HG03025 (cell line): ENCODE measurements at regions not wholly inside any gene's neighbourhood (a gene's known extent, or its start where the extent isn't known, plus 50 kb on each side); places are given as distances from the start of the nearest gene placed in this dataset.
"Not testable (repeated sequence)": the region's sequence is repeated elsewhere in the genome, so short reads cannot be mapped to it uniquely, and the experiment has no call there.

ENCODE experiments used
- ATAC-seq: cut with Tn5 transposase; IDR thresholded peaks from one replicate; pipeline ENCODE4 v1.9.1; 2021; ENCODE audit warnings: mild to moderate bottlenecking, moderate library complexity; ENCODE audit not compliant: unreplicated experiment, low FRiP score

DNA sequence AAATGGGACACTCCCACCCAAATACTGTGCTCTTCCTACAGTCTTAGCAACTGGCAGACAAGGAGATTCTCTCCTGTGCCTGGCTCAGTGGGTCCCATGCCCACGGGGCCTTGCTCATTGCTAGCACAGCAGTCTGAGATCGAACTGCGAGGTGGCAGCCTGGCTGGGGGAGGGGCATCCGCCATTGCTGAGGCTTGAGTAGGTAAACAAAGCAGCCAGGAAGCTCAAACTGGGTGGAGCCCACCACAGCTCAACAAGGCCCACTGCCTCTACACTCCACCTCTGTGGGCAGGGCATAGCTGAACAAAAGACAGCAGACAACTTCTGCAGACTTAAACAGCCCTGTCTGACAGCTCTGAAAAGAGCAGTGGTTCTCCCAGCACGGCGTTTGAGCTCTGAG is 174.8 kb downstream of the COL12A1 start:
- ATAC-seq, result not testable (repeated sequence)

DNA sequence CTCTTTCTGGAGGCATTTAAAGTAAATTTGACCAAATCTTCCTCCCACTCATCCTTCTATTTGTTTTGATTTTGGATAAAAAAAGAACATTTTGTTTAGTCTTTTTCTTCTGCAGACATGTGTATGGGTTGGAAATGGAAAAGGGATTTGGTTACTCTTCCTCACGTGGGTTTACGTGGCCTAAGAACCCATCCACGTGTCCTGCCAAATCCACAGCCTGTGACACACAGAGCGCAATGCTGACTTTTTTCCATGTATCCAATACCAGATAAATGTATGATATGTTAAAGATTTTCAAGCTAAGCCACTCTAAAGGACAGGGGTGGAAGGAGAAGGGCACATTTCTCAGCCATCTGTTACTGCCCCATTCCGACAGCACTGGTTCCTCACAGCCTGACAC is 176.5 kb downstream of the COL12A1 start:
- no peak for ATAC-seq

DNA sequence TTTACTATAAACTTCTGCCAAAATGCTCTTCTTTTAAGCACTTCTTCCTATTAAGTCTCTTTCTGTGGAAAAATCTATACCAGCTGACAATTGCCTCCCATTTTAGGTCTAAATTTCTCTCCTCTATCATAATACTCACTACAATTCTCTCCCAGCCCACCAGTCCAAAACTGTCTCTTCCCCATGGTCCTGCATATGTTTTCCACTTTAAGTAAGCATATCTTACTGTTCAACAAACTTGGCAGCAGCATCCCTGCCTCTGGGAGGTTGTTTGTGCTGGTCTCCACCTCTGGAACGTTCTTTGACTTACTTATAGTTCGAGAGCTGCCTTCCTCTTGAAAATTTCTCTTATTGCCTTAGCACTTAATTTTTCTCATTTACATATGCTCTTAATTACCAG is 180.5 kb downstream of the COL12A1 start:
- ATAC-seq, result no peak

DNA sequence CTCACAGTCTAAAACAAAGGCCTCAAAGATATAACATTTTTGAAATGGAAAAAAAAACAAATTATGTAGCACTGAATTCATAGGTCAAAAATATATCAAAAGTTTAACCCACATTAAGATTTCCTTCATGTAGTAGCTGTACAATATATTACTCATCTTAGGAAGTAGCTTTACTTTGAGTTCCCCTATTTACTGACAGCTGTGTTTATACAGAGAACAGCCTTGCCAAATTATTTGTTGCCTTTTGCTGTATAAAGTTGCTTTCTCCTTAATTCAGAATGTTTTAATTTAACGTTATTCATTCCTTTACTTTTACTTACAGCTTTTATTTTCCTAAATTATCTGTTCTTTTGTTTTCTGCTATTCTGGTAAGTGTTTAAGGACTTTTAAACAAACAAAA is 181.0 kb downstream of the COL12A1 start:
- ATAC-seq, result no peak

DNA sequence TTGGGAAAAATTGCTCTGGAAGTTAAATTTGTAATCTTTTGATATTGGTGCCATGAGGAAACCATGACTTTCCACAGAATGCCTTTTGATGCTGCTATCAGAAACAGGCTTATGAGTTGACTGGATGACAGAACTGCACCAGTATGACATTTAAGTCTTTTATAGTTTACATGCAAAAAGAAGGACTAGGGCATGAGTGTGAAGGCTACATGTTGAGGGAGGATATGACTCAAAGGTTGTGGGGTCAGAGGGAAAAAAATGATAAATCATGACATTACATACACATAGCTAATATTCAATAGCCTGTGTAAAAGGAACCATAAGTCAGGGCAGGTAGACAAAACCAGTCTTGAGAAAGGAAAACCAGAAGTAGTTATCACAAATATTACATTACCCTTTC is 182.2 kb downstream of the COL12A1 start:
- ATAC-seq, result no peak

DNA sequence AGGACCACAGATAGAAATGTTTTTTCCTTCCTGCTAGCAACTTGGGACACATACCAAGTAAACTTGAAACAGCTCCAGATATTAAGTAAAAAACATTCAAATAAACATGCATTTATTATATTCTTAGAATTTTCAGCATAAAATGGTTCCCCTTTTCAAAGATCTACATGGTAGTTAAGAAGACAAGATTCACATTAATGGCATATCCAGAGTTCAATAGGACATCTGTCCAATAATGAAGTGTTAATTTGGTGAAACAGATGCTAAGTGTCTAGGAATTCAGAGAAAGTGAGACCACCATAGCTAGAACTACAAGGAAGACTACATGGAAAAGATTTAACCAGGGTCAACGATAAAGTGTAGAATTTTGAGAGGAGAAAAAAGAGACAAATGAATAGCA is 184.9 kb downstream of the COL12A1 start:
- no peak for ATAC-seq

DNA sequence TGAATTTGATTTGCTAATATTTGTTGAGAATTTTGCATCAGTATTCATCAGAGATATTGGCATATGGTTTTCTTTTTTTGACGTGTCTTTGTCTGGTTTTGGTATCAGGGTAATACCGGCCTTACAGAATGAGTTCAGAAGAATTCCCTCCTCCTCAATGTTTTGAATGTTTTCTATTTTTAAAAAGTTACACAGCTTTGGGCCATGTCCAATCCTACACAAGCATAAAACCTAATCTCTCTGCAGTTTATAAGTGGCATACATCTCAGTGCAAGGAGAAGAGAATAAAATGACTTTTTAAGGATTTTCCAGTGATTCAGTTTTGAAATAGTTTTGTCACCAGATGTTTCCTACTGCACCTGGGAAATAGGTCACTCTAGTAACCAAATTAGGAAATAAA is 185.5 kb downstream of the COL12A1 start:
- ATAC-seq, result no peak

DNA sequence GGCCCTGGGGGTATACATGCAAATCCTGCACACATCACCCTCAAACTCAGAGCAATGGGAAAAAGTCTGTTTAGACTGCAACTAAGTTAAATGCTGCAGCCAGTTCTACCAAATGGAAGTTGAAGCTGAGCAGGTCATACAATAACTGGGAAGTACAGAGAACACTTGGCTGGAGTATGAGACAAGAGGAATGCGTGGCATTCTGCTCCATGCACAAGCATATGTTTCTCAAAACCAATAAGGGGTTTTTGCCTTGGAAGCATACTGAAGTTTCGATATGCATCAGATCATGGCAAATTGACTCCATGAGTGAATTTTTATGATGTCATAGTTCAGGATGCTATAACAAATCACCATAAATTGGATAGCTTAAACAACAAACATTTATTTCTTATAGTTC is 193.8 kb downstream of the COL12A1 start:
- no peak for ATAC-seq

DNA sequence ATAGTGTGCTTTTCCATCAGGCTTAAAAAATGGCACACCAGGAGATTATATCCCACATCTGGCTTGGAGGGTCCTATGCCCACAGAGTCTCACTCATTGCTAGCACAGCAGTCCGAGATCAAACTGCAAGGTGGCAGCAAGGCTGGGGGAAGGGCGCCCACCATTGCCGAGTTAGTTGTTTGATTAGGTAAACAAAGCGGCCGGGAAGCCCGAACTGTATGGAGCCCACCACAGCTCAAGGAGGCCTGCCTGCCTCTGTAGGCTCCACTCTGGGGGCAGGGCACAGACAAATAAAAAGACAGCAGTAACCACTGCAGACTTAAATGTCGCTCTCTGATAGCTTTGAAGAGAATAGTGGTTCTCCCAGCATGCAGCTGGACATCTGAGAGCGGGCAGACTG is 201.9 kb downstream of the COL12A1 start:
- ATAC-seq, result not testable (repeated sequence)

DNA sequence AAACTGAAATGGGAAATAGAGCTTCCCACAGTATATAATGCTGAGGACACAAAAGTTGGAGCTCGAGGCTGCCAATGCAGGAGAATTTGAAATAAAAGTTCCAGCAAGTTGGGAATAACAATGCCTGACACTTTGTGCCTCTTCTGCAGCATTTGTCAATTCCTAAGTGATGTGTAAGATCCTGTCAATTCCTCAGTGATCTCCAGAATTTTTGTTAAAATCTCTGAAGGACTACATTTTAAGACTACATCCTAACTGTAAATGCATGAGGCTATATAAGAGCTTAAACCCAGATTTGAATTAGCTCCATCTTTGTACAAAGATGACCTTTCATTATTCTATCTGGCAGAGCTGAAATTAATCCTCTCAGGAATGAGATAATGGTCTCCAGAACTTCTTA is 208.2 kb downstream of the COL12A1 start:
- ATAC-seq, result no peak

DNA sequence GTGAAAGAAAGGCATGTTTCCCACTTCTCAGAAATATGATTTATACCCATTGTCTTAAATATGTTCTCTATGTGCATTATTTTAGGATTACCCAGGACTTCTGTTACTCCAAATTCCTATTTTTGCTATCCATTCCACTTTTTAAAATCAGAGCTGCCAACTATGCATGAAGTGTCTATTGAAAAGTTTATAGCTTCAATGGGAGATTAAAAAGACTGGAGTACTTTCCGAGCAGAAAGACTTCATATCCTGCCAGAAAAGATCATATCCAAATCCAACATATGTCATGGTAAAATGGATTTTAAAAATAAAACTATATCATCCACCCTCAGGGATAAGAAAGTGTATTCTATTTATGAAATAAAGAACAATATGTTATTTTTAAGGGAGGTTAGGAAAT is 212.7 kb downstream of the COL12A1 start:
- no peak for ATAC-seq

DNA sequence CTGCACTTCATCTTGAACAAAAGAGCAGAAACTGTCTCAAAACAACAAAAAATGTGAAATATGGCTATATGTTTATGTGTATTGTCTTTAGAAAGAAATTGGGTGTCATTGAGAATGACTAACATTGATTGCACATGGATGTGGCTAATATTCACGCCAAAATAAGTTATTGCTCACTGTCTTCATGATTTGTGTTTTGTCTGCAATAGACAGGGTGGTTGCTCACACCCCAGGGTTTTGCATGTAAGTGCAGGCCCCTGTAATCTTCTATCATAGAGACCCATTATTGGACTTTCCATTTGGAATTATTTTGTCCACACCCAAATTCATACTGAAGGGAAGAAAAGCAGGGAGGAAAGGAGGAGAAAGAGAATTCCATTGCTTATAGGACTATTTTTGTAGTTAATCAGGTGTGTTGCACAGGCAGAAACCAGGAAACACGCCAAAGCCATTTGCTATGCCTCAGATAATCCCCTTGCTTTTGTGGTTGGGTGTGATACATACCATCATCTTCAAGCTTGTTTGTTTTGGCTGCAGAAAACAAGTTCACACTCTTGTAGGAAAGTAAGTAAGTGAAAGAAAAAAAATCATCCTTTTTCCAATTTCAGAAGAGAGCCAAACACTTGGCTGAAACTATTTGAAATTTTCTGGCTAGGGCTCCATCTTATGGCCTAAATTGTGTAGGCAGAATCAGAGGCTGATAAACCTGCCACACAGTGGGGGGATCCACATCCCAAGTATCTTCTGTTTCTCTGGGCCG is 214.1 kb downstream of the COL12A1 start:
- ATAC-seq, result no peak

DNA sequence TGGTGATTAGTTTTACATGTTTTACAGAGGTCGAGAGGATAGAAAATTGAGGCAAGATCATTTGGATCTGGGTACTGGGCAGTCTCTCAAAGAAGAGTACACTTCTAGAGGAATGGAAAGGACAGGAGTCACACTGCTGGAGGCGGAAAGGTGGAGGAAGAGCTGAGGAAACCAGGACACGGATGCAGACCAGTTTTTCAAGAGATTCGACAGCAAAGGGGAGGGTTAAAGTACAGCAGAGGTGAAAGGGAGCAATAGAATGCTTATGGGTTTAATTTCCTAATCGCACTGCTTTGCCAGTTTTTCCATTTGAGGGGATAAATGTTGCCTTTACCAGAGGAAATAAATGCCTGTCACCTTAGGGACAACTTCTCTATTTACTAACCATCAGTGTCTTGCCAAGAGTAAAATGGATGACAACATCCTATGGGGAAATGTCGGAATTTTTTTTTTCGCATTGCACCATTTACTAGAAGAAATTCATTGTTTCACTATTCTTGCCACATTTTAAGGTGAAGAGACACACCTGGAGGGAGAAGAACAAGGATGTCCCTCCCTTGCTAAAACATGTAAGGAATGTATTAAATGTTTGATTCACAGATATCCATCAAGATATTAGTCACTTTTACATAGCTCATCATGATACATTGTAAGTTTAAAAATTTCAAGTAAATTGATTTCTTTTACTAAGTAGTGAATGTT is 226.6 kb downstream of the COL12A1 start:
- ATAC-seq, result no peak

DNA sequence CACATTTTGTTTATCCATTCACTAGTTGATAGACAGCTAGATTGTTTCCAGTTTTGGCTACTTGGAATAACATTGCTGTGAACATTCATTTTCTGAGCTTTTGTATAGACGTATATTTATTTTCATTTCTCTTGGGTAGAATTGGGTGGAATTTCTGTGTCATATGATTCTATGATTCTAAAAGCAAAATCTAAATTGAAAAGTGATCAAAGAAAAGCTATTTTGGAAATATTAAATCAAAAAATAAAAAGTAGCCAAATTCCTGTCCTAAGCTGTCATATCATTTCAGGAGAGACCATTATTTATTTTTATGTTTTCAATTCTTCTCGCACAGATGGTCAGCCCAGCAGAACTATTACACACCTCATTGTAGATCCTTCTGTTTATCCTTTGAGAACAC is 229.2 kb downstream of the COL12A1 start:
- ATAC-seq, result no peak

DNA sequence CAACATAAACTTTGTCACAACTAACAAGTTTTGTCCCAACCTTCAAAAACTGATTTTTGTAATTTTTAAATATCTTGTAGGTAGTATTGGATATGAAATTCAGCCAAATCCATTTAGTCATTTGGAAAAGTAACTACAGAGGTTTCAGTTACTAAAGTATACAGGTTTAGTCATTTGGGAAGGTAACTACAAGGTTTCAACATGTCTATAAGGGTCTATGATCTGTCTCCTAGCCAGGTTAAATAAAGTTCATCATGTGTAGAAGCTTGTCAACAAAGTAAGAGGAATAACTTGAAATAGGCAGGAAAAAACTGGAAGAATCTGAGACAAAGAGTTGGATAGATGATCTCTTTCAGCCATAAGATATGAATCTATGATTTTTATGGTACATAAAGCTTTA is 229.8 kb downstream of the COL12A1 start:
- ATAC-seq, result no peak

DNA sequence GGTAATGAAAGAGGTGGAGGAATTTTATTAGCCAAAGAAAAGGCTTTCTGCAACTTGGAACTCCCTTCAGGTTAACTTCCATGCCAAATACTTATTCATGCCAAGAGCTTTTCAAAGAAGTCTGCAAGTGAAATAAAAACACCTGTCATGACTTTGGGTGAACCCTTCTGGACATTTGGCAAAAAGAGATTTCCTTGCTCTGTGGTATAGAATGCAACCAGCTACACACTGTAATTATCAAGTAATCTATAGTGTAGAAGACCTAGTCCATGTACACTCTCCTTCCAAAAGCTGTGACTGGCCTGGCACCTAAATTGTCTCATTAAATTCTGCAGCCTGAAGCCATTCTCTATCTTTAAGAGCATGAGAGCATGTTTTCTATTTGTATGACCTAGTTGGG is 232.3 kb downstream of the COL12A1 start:
- no peak for ATAC-seq

DNA sequence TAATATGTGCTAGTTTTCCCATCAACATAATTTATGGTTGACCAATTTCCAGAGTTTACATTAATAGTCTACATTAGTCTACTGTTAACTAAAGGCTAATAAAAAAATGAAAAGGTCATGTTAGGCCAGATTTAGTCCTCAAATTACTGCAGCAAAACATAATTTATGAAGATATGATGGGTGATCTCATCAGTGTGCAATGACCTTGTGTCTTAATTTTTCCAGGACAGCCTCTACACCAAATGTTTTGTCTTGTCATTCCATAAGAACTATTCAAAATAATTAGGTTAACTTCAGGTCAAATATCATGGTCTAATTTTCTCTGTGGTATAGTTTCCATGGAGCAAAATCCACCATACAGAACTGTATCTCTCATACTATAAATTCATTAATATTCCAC is 234.2 kb downstream of the COL12A1 start:
- ATAC-seq, result no peak

DNA sequence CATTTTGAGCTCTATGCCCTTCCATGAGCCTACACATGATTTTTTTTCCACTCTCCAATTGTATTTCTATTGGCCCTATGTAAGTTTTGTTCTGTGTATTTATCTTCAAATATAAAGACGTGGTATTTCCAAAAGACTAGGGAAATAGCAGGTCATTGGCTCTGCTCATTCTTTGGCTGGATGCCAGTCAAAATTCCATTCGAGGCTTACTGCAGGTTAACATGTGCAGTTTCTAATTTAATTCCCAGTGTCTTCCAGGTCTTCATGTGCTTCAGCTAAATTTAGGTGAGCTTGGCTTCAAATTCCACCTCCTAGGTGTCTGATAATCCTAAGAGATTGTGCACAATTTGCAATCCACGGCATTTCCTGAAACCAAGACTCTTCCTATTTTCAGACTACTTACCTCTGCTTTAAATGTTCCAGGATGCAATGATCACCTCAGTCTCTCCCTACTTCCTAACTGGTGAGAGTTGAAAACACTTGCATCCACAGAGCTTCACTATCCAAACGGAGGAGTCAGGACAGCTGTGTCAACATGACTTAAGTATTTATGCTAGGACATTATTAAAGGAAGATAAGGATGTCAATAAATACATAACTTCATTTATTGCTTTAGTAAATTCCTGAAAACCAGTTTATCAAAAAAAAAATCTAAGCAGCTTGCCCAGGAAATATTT is 236.1 kb downstream of the COL12A1 start:
- ATAC-seq, result no peak

DNA sequence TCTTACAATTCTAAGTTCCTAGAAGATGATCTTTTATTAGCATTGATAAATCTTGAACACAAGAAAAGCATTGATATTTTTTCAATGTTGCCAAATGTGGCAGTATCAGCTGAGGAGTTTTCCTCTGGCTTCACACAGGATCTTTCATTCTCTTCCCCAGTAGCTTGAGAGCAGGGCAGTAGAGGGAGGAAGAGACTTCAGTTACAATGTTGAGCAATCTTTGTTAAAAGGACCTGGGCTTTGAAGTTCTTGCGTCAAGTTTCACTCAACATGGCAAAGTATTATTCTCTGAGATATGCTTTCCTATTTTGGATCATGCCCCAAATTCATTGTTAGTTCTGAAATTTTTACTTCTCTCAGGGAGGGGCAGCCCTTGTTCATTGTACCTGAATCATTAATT is 238.0 kb downstream of the COL12A1 start:
- no peak for ATAC-seq

DNA sequence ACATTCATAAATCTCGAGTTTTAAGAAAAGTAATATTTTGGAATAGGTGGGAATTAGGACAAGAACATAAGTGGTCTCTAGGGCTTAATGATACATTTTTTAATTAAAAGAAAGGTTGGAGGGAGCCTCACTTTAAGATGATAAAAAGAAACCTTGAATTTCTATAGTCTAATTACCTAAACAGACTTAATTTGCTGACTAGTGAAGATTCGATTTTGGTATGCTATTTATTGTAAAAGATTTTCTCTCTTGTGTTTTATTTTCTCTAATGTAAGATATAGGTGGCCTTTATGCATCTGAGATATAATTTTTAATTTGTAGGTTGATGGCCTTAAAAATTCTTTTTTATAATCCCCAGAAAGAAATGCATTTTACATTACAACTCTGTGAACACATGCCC is 239.1 kb downstream of the COL12A1 start:
- no peak for ATAC-seq

DNA sequence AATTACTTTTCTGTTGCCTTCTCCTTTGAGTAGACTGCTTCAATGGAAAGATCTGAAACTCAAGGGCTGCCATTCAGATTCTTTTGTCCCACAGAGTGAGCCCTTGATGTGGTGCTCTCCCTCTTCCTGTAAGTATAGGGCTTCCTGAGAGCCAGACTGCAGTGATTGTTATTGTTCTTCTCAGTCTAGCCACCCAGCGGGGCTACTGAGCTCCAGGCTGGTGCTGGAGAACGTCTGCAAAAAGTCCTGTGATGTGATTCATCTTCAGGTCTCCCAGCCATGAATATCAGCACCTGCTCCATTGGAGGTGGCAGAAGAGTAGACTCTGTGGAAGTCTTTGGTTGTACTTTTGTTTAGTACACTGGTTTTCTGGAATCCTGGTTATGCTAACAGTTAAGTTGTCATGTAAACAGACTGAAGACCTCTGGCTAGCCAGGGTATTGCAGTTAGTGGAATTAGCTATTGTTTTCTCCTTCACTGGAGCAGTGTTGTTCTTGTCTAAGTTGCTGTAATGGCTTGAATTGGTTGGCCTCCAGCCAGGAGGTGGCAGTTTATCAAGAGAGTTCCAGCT is 240.9 kb downstream of the COL12A1 start:
- ATAC-seq, result no peak
